Heart right ventricle (tissue), 16 donors: ENCODE measurements at regions not wholly inside any gene's neighbourhood (a gene's known extent, or its start where the extent isn't known, plus 50 kb on each side); places are given as distances from the start of the nearest gene placed in this dataset.

Experiments used
- ATAC-seq, 8 donors: fragments of 200-7000 bp; cut with Tn5 transposase; one replicate each; pipeline ENCODE4 v1.9.1; 2020; ENCODE audit warnings: mild to moderate bottlenecking in 8 of 8, moderate library complexity in 8 of 8, moderate number of reproducible peaks in 1 of 8
- DNase-seq, 2 donors: peaks; one replicate each; pipeline ENCODE4 v3.0.0-alpha.2; 2020
- H3K27ac ChIP-seq, 10 donors: fragments of 200-600 bp; sonication (generic) in 2 of 10; one replicate each; pipeline versions ENCODE4 v1.5.0 to v1.8.0; 2020 to 2022; ENCODE audit warnings: mild to moderate bottlenecking in 3 of 10
- H3K27me3 ChIP-seq, 7 donors: fragments of 200-600 bp; one replicate each; pipeline ENCODE4 v1.8.0; 2021 to 2022; ENCODE audit warnings: mild to moderate bottlenecking in 2 of 7
- H3K36me3 ChIP-seq, 9 donors: fragments of 200-600 bp; sonication (generic) in 1 of 9; one replicate each; pipeline versions ENCODE4 v1.5.0 to v1.8.0; 2020 to 2022; ENCODE audit warnings: mild to moderate bottlenecking in 2 of 9
- H3K4me1 ChIP-seq, 9 donors: fragments of 200-600 bp; sonication (generic) in 1 of 9; one replicate each; pipeline versions ENCODE4 v1.5.0 to v1.8.0; 2020 to 2022; ENCODE audit warnings: mild to moderate bottlenecking in 4 of 9
- H3K4me3 ChIP-seq, 10 donors: fragments of 200-600 bp; sonication (generic) in 2 of 10; one replicate each; pipeline versions ENCODE4 v1.5.0 to v1.8.0; 2020 to 2022; ENCODE audit warnings: mild to moderate bottlenecking in 7 of 10, moderate library complexity in 2 of 10
- H3K9me3 ChIP-seq, 11 donors: fragments of 200-600 bp in 10 of 11; sonication (generic) in 2 of 11; one replicate each; pipeline versions ENCODE4 v1.5.0 to v1.8.0; 2013 to 2022; ENCODE audit warnings: mild to moderate bottlenecking in 2 of 11, control low read depth in 1 of 11, moderate library complexity in 1 of 11
- CTCF ChIP-seq, 9 donors: fragments of 200-600 bp; sonication (generic) in 2 of 9; IDR thresholded peaks; one replicate each; pipeline versions ENCODE4 v1.5.0 to v1.8.0; 2021 to 2022; ENCODE audit warnings: antibody characterized with exemption in 9 of 9, mild to moderate bottlenecking in 5 of 9, moderate library complexity in 1 of 9
- WGBS, 2 donors: extraction: QIAGEN DNeasy Blood & Tissue Kit; methylation state at CpG; one replicate each; pipeline ENCODE4 v1.1.7; 2013; ENCODE audit warnings: inconsistent platforms in 1 of 2; 5-methylcytosine and 5-hydroxymethylcytosine counted together
- intact Hi-C, 10 donors: fragments of 100-400 bp; cut with DNase I; formaldehyde crosslinking; loops; one replicate each; pipeline versions ENCODE4 v1.11.1 to v1.14.2; 2022
- donor health status: Arrhythmogenic right ventricular cardiomyopathy.
- donor health status: ischemic (EF 13 %, LVEDD 7.1; RV severe dilation, severe dysfunction).
- donor health status: healthy with polysubstance abuse.
- donor health status: DM: no; HTN: yes; CAD: no.
- donor health status: DM: no; HTN: no; CAD: no.
- donor health status: ischemic (EF 25% LVEDD 6.9; RV normal size, moderate dysfunction).
- donor health status: ischemic (EF 25% LVEDD 5.7; RV mildly dilated, moderate dysfunction).
- donor health status: healthy.
- donor health status: DM: yes; HTN: yes; CAD: no.
- donor health status: Ischemic cardiomyopathy.
- donor health status: ischemic (EF 35%, LVEDD 5.7; RV mildly dilated, moderate dysfunction).
- donor health status: nonischemic (EF 11% LVEDD 7.7; RV severe dilation, severe dysfunction).
- donor health status: DM: yes; HTN: yes; CAD: no.
- donor health status: PGD.
- donor health status: ischemic (EF 29% LVEDD 5.4; RV normal size, mild dysfunction).
- donor health status: nonischemic (EF 23%, LVEDD 6.1; RV moderate dilation, normal function).

GRCh38 chr4:55745014-55745413, 74.6 kb upstream of the EXOC1L start:
- no peaks in the 10 kb centered on the region for H3K9me3 ChIP-seq
- no peaks in the 10 kb centered on the region for H3K36me3 ChIP-seq
- ATAC-seq (no peak), DNase-seq (no peak)
- intact Hi-C loops: no loop called here
- TF ChIP-seq CTCF (IDR thresholded peaks at IDR 0.05): no peak
- peaks cover 0 to 13% (median 6%) of the 10 kb centered on the region in 7 donors for H3K27me3 ChIP-seq
- H3K27ac ChIP-seq: no peak overlapping the region
- H3K4me1 ChIP-seq: no peaks in the 10 kb centered on the region
- H3K4me3 ChIP-seq: no peak overlapping the region

GRCh38 chr4:55747793-55748192, 71.8 kb upstream of the EXOC1L start:
- DNase-seq: no peak
- no peak for ATAC-seq
- intact Hi-C loops: no loop called here
- H3K4me3 ChIP-seq: no peak overlapping the region
- H3K27ac ChIP-seq: no peak overlapping the region
- H3K9me3 ChIP-seq: no peaks in the 10 kb centered on the region
- WGBS, 2 donors: 78 to 84% methylated on average over 6 of the region's 6 CpGs
- no peaks in the 10 kb centered on the region for H3K4me1 ChIP-seq
- H3K36me3 ChIP-seq: no peaks in the 10 kb centered on the region
- no peak for TF ChIP-seq CTCF (IDR thresholded peaks at IDR 0.05)
- H3K27me3 ChIP-seq: peaks cover 0 to 13% (median 4%) of the 10 kb centered on the region in 7 donors

GRCh38 chr4:55749666-55750065, 69.9 kb upstream of the EXOC1L start:
- Histone ChIP-seq H3K9me3 (no peaks in the 10 kb centered on the region), H3K27ac (no peak overlapping the region), H3K27me3 (peaks cover 0 to 13% (median 4%) of the 10 kb centered on the region in 7 donors), H3K4me3 (no peak overlapping the region), H3K4me1 (no peaks in the 10 kb centered on the region), H3K36me3 (no peaks in the 10 kb centered on the region)
- WGBS, 2 donors: 93 to 100% methylated on average over 1 of the region's 1 CpG
- DNase-seq (no peak), ATAC-seq (no peak)
- intact Hi-C loops: no loop called here
- no peak for TF ChIP-seq CTCF (IDR thresholded peaks at IDR 0.05)

GRCh38 chr4:55752810-55753209, 66.8 kb upstream of the EXOC1L start:
- intact Hi-C loops: no loop called here
- no peak for DNase-seq
- no peak for TF ChIP-seq CTCF (IDR thresholded peaks at IDR 0.05)

GRCh38 chr4:55753856-55754255, 65.7 kb upstream of the EXOC1L start:
- DNase-seq: no peak
- H3K27ac ChIP-seq: no peak overlapping the region

More at GRCh38 chr4:55752810-55753209, 66.8 kb upstream of the EXOC1L start:
- H3K4me3 ChIP-seq: no peak overlapping the region
- H3K36me3 ChIP-seq: no peaks in the 10 kb centered on the region
- no peak for ATAC-seq
- peaks cover 0 to 4% (median 0%) of the 10 kb centered on the region in 7 donors for H3K27me3 ChIP-seq
- no peaks in the 10 kb centered on the region for H3K4me1 ChIP-seq
- H3K9me3 ChIP-seq: no peaks in the 10 kb centered on the region
- 78 to 79% methylated on average over 5 of the region's 5 CpGs for WGBS, 2 donors
- H3K27ac ChIP-seq: no peak overlapping the region

More at GRCh38 chr4:55753856-55754255, 65.7 kb upstream of the EXOC1L start:
- TF ChIP-seq CTCF (IDR thresholded peaks at IDR 0.05): no peak
- no peaks in the 10 kb centered on the region for H3K27me3 ChIP-seq
- no peaks in the 10 kb centered on the region for H3K9me3 ChIP-seq
- H3K4me1 ChIP-seq: peaks cover 0 to 8% (median 0%) of the 10 kb centered on the region in 9 donors
- ATAC-seq: no peak
- no peak overlapping the region for H3K4me3 ChIP-seq
- intact Hi-C loops: no loop called here
- WGBS, 2 donors: 45 to 52% methylated on average over 1 of the region's 1 CpG
- H3K36me3 ChIP-seq: no peaks in the 10 kb centered on the region
